ENCODE measurements at regions not wholly inside any gene's neighbourhood (a gene's known extent, or its start where the extent isn't known, plus 50 kb on each side); places are given as distances from the start of the nearest gene placed in this dataset.
"Not testable (repeated sequence)": the region's sequence is repeated elsewhere in the genome, so short reads cannot be mapped to it uniquely, and the experiment has no call there.

DNA sequence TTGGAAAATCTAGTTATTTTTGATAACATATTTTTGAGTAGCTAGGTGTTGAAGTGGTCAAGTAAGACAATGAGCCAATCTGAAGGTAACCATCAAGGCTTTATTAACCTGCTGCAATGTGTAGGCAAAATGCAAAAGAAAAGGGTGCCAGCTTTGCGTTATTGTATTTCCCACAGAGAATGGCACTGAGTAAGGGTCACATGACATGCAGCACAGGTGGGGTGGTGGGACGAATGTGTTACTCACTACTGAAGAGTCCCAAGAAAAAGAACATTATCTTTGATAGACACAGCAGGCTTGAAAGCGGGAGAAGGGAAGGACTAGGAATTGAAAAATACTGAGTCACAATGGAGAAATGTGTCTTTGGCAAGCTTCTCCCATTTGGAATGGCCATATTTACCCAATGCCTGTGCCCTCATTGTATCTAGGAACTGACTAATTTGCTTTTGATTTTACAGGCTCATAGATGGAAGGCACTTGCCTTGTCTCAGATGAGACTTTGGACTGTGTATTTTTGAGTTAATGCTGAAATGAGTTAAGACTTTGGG, 898.6 kb upstream of the POT1 start:
- DNase-seq = no peak

GRCh38 chr7:125823538-125823937, 893.9 kb upstream of the POT1 start:
- DNase-seq = no peak

DNA sequence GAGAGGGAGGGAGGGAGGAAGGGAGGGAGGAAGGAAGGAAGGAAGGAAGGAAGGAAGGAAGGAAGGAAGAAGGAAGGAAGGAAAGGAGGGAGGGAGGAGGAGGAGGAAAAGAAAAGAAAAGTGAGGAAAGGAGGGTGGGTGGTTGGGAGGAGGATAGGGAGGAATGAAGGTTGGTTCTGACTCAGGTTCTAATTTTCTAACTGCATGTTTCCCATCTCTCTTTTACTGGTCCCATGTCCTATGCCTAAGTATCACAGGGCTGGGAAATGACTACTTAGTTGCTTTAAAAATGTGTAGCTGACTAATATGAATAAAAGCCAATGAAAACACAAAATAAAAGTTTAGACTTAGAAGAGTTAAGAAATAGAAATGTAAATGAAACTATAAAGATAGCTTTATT, 890.9 kb upstream of the POT1 start:
- DNase-seq = no peak

DNA sequence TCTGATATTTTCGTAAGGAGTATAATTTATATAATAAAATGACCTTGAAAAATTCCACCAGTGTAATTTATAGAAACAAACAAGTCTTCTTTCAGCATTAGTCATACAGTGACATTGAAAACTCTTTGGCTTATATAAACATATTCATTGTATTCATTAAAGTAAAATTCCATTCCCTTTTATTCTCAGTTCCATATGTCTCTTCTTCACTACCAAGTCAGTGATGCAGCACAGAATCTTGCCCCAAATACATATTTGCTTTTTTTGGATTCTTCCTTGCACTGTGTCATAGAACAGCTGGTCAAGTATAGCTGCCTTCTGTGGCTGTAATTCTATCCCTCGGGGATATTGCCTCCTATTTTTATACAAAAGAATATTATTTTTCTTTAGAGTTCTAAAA, 884.5 kb upstream of the POT1 start:
- DNase-seq = no peak

- not testable (repeated sequence) for DNase-seq
These were observed 876.9 kb upstream of the POT1 start for GRCh38 chr7:125806491-125806890.

DNA sequence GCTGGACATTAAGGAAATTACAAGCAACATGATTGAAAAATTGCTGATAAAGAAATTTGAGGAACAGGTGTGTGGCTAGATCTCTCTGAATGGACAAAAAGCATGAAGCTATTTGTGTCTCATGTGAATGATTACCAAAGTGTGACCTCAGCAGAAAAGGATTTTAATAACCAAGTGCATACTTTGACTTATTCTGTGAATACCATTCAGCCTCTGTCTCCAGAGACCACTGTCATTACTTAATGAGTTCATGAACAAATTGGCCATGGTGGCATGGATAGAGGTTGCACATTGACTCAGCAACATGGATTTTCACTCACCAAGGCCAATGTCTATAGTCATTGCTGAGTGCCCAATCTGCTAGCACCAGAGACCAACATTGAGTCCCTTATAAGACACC, 874.6 kb upstream of the POT1 start:
- no peak for DNase-seq

DNA sequence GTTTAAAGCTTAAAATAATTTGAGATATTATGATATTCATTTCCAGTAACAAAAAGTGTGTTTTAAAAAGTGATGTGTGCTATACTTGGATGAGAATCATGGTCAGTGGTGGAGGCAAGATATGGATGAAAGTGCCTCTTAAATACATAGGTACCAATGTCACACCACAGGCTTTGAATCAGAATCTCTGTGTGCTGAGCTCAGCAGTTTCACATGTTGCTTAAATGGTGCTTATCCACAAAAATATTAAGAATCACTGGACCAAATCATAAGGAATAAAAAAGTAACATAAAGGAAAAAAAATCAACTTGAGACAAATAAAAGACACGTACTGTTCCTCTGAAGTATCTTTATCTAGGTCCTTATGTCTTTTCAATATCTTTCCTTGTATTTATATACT, 850.5 kb upstream of the POT1 start:
- DNase-seq = no peak

DNA sequence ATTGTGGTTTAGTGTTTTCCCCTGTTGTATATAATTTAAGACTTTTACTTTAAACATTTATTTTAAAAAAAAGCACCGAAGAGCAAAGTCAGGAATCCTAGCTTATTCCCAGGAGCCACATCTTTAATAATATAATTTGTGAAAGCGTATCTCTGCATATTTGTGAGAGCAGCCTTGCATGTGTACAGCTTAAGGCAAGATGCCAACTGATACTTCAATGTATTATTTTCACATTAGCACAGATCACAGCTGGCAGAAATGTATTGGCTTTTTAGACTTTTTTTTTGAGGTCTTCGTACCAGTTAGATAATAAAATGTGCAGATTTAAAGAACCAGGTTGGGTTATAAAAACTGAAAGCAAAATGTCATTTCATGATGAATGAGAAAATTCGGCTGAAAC, 845.7 kb upstream of the POT1 start:
- DNase-seq = peak in 1 of 2 experiments; percentile 46

DNA sequence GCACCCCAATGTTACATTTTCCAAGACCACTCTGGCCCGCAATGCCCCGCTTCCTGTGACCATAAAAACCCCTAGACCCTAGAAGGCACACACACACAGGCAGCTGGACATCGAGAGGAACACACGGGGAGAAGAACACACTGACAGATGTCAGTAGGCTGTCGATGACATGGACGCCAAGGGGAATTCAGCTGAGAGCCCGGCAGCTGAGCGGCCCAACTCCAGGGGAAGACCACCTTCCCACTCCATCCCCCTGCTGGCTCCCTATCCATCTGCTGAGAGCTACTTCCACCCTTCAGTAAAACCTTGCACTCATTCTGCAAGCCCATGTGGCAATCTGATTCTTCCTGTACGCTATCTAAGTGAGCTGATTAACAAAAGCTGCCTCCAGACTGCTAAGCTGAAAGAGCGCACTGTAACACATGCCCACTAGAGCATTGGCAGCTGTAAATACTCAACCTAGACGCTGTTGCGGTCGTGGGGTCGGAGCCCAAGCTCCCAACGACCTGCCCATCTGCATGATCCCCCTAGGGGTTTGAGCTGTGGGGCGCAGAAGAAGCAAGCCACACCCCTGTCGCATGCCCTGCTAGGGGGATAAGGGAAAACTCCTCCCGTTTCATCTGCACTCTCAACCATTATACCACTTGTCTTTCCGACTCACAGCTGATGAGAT, 843.6 kb upstream of the POT1 start:
- no peak for DNase-seq

- DNase-seq = no peak
These were observed 818.3 kb upstream of the POT1 start for GRCh38 chr7:125747966-125748365.

- no peak for DNase-seq
These were observed 816.9 kb upstream of the POT1 start for GRCh38 chr7:125746510-125746909.

GRCh38 chr7:125727215-125727614, 797.6 kb upstream of the POT1 start:
- no peak for DNase-seq

- DNase-seq = peak; percentile 3 to 28
These were observed 766.0 kb upstream of the POT1 start for GRCh38 chr7:125695626-125696025.

GRCh38 chr7:125683156-125683555, 753.5 kb upstream of the POT1 start:
- no peak for DNase-seq

- DNase-seq = no peak
These were observed 751.9 kb upstream of the POT1 start for GRCh38 chr7:125681508-125681907.

- DNase-seq = no peak
These were observed 749.1 kb upstream of the POT1 start for GRCh38 chr7:125678771-125679170.

GRCh38 chr7:125675640-125676039, 746.0 kb upstream of the POT1 start:
- no peak for DNase-seq

- DNase-seq = no peak
These were observed 745.5 kb upstream of the POT1 start for GRCh38 chr7:125675169-125675568.

DNA sequence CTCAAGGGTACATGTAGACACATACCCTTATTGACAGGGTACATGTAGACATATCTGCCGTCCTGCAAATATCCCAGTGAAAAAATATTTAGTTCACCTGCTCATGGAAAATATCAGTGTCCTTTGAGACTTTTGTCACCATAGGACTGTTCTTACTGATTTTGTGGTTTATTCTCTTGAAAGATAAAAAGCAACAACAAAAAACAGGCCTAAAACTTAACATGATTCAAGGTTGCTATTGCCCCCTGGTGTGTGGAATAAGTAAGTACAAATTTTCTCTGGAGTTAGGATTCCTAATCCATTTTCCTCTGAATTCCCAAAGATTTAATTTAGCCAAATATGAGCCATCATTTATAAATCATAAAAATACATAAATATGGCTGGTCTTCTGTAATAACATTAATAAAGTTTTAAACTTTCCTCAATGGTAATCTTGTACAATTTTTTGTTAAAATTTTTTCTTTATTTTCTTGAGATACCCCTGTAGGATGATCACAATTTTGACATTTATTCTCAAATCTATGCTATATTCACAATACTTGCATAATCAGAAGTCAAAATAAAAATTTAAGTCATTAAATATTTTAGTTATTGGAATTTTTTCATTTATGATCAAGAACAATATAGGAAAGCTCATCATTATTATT, 741.4 kb upstream of the POT1 start:
- peak; percentile 50 to 56 for DNase-seq

GRCh38 chr7:125668321-125668993, 738.8 kb upstream of the POT1 start:
- DNase-seq = no peak

GRCh38 chr7:125664625-125665024, 735.0 kb upstream of the POT1 start:
- no peak for DNase-seq

DNA sequence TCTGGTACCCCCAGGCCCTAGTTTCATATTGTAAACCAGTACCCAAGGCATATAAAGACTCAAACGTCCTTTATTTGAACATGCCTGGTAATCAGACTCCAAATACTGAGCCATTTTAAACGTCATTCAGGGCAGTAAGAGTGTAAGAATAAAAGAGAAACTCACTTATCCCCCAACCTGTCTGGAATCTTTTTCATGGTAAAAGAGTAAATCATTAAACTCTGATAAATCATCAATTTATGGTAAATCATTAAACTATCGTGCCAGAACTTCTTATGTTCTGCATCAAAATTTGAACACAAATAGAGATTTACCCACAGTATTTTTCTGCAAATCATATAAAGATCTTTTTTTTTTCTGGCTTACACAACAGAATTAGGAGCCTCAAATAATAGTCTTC, 734.3 kb upstream of the POT1 start:
- no peak for DNase-seq

DNA sequence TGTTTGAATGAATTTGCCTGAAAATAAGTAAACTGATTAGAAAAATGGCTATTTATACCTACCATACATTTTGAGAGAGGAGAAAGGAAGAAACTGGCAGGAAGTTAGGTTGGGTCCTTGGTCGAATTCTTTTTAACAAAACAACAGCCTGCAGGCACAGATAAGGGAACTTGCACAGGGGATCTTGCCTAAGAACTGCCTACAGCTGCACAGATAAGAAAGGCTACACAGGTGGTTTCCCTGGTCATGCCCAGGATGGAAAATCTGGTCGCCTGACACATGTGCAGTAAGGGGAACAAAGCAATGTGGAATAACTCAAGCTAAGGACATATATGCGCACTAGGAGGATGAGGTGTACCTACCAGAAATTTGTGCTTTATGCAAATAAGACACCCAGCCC, 732.1 kb upstream of the POT1 start:
- no peak for DNase-seq

DNA sequence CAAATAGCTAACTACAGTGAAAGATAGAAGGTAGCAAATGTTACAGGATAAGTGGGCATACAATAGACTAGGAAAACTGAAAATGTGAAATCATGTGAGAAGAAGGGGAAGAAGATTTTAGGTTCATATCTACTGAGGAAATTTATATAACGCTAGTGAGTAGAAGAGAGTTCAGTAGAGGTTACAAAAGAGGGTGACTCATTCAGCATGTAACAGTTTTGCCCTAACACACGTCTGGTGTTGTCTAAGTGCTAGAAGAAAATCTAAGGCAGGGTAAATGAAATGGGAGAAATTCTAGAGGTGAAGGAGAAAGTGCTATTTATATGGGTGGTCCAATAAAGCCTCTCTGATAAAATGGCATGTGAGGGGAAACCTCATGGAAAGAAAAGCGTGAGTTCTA, 731.4 kb upstream of the POT1 start:
- no peak for DNase-seq
